ENCODE measurements at regions not wholly inside any gene's neighbourhood (a gene's known extent, or its start where the extent isn't known, plus 50 kb on each side); places are given as distances from the start of the nearest gene placed in this dataset.

DNA sequence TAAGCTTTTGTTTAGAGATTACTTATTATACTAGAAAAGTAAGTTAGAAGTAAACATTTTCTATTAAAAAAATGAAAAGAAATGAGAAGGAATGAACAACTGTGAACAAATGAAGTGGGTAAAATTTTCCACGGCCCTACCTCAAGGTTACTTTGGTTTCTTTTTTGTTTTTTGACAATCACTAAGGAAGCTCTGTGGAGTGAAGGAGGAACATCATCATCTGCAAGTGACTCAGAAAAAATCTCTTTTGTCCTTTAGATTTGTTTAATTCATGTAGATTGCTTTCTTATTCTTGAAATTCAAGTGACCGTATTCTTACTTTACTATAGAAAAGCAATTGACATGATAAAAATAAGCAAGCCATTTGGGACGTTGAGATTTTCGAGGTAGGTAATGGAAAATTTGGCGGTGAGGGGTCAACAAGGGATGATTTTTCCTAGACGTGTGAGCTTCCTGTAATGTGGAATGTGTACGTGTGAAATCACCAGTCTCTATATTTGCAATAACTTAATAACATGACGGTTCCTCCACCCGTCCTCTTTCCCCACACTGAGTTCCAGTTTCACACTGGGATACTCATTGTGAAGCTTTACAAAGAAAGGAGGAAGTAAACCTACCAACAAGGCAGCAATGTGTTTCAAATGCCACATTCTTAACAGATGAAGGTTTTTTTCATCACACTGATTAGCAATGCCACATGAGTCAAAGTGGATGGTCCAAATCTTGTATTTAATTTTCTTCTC is 62.3 kb upstream of the EGLN3 start:
- no peak for DNase-seq

DNA sequence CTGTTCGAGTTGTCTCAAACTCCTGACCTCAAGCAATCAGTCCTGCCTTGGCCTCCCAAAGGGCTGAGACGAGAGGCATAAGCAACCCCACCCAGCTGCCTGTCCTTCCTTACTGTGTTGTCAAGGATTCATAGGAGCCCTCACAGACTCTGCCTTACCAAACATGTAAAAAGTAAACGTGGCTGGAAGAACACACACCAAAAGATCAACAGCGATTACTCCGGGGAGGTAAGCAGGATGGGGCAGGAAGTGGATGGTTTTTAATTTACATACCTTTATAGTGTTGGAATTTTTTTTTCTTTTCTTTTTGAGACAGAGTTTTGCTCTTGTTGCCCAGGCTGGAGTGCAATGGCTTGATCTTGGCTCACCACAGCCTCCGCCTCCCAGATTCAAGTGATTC is 61.5 kb upstream of the EGLN3 start:
- DNase-seq: no peak

DNA sequence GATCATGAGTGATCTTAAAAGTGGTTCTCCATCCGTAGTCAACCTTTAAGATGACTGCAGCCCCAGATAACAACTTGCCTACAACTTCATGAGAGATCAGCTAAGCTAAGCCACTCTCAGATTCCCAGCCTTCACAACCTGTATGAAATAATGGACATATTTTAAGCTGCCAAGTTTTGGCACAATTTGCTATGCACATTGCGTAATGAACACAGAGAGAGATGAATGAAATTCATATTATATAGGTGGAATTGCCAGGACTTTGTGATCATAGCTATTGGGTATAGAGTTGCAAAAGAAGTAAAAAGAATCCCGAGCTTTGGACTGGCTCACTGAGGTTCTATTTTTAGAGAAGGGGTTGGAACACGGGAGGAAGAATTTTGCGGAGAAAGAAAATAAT is 59.1 kb upstream of the EGLN3 start:
- DNase-seq: no peak

DNA sequence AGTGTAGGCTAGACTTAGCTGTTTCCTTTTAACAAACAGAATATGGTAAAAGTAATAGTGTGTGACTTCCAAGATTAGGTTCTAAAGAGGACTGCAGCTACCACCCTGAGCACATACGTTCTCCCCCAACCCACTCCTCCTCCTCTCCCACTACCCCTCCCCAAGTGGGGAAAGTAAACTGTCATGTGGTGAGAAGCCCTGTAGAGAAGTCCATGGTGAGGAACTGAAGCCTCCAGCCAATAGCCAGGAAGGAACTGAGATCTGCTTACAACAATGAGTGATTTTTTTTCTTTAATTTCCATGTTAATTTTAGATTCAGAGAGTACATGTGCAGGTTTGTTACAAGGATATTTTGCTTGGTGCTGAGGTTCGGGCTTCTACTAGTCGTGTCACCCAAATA is 57.0 kb upstream of the EGLN3 start:
- no peak for DNase-seq

DNA sequence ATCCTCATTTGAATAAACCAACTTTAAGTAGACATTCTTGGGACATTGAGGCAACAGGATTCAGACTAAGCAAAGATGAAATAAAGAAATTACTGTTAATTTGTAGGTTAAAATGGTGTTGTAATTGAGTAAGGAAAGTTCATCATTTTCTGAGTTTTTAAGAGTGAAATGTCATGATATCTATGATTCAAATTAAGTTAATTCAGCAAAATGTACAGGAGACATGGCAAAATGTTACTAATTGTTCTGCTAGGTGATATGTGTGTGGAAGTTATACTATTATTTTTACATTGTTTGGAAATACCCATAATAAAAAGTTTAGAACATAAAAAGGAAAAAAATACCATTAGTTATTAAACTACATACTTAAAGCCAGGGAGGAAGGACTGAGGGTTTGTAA is 55.0 kb upstream of the EGLN3 start:
- no peak for DNase-seq

DNA sequence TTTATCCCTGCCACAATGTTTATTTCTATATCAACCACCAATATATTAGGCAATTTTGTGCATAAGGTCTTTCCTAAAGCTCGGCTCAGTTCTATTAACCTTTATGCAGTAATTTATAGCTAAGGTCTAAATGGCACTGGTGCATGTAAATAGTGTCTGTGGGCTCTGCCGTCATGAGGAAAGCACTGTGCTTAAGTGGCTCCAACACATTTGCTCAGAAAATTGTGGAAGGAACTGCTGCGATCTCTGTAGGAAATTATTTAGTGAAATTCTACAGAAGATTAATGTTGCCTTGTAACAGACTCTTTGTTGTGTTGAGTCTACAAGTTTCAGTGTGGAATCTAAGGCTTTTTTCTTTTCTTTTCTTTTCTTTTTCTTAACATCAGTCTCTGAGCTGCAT is 54.0 kb upstream of the EGLN3 start:
- no peak for DNase-seq

DNA sequence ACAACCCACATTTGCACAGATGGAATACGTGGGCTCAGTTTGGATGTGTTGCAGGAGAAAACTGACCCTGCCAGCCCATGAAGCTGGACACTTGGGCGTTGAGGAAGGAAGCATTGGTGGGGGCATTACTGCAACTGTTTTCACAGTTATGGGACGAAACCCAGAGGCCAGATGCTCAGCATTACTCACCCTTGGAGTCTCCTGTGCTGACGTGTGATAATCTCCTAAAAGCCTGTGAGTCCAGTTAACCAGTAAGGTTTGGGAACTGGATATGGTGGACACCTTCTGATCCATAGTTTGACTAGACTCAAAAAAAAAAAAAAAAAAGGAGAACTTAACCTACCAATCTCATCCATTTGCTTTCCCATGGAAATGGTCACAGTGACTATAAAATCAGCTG is 52.8 kb upstream of the EGLN3 start:
- no peak for DNase-seq

DNA sequence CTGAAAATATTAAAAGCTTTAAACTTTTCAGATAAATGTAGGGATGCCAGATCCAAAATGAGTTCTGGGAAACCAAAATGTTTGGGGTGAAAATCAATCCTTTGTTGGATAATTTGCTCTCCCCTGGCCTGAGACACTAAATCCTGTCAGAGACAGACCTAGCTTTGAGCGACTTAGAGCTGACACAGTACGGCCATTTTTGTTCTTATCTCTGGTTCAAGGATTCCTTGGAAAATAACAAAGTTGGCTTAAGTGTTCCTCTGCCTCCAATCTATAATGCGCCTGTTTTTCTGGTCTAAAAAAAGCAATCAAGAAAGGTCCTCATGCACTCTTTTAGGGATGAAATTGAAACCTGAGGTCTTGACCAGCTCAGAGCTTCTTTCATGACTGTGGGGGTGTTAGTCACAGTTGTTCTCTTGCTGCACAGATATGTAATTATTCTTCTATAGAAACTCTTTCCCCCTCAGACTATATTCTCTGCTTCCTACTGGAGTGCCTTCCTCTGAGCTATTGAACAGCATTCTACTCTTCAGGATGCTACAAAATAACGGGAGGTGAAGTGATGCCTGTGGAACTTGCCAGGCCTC is 52.3 kb upstream of the EGLN3 start:
- DNase-seq: no peak

Measured in right kidney (tissue), 1 donor.